NCI-H2227 (cell line): ENCODE measurements at regions not wholly inside any gene's neighbourhood (a gene's known extent, or its start where the extent isn't known, plus 50 kb on each side); places are given as distances from the start of the nearest gene placed in this dataset.

Source experiments
- DNase-seq: peaks from one replicate; lab custom pipeline; 2025; ENCODE audit not compliant: unreplicated experiment; lab: John Stamatoyannopoulos, UW

GRCh38 chr16:64312292-64312691 lies 809.6 kb downstream of the CDH11 start:
- DNase-seq, result no peak

- DNase-seq, result no peak
Observed at GRCh38 chr16:64311241-64311640, 810.6 kb downstream of the CDH11 start.

DNA sequence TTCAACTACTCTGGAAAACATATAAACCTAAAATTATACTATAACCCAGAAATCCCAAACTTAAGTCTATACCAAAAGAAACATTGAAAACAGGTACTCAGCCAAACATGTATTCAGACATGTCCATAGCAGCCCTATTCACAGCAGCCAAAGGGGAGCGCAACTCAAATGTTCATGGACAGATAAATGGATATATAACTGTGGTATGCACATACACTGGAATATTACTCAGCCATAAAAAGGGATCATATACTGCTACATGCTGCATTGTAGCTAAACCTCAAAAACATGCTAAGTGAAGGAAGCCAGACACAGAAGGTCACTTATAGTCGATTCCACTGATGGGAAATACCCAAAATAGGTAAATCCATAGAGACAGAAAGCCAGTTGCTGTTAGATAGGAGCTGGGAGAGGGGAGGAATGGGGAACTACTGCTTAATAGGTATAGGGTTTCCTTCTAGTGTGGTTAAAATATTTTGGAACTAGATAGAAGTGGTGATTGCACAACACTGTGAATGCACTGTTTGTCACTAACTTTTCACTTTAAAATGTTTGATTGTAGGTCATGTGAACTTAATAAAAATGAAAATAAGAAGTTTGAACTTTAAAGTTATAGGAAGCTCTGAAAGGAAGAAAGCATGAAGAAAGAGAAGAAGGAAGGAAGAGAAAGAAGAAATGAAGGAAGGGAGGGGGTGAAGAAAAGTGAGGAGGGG lies 812.3 kb downstream of the CDH11 start:
- DNase-seq, result no peak

GRCh38 chr16:64308721-64309120 lies 813.1 kb downstream of the CDH11 start:
- DNase-seq, result no peak

- no peak for DNase-seq
Observed at GRCh38 chr16:64307431-64307830, 814.4 kb downstream of the CDH11 start.

- no peak for DNase-seq
Observed at GRCh38 chr16:64305663-64306062, 816.2 kb downstream of the CDH11 start.

DNA sequence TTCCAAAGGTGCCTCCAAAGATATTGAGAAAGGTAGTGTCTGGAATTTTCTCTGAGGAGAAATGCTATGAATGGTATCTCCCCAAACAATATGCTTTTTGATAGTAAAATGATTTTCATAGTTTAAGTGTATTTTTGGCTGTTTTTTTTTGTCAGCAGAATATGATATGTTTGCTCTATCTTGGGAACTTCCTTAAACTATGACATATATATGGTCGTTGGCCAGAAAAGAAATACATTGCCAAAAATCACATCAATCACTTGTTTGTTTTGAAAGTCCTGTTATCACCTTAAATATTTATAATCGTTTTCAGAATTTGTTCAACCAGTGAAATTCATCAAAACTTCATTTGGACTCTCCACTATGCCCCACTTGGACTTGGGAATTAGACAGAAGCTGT lies 816.9 kb downstream of the CDH11 start:
- no peak for DNase-seq

DNA sequence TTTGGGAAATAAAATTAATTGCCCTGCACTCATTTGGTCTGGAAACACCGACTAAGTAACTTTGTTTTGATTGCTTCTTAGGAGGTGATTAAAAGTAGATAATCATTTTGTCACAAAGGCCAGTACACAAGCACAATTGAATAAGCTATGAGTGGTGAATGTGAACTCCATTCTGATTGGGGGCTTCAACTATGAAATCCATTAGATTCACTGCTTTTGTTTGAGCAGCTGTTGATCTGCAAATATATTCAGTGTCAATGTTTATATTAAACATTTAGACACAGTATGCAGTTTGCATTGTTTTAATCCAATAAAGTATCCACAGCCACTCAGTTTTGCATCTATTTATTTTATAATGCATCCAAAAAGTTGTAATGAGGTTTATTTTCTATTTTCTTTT lies 817.5 kb downstream of the CDH11 start:
- no peak for DNase-seq

GRCh38 chr16:64297863-64298600 lies 823.8 kb downstream of the CDH11 start:
- DNase-seq, result no peak

GRCh38 chr16:64295466-64295865 lies 826.4 kb downstream of the CDH11 start:
- DNase-seq, result no peak

- no peak for DNase-seq
Observed at GRCh38 chr16:64292953-64293352, 828.9 kb downstream of the CDH11 start.

DNA sequence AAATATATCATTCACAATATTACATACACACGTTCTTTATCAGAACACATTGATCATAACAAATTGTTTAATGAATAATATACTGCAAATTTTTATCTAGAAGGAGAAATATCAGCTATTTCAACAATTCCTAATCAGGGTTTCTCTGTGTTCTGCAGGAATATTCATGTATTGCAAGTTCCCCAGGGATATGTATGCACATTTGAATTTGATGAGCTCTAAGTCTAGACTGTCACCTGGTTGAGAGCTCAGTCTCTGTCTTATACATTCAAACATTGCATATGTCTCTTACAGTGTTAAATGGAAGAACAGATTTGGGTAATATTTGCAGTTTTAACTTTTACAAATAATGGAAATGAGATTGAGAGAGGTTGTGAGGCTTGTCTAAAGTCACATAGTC lies 829.7 kb downstream of the CDH11 start:
- no peak for DNase-seq

- DNase-seq, result no peak
Observed at GRCh38 chr16:64290461-64290860, 831.4 kb downstream of the CDH11 start.

- no peak for DNase-seq
Observed at GRCh38 chr16:64287655-64288528, 834.0 kb downstream of the CDH11 start.

DNA sequence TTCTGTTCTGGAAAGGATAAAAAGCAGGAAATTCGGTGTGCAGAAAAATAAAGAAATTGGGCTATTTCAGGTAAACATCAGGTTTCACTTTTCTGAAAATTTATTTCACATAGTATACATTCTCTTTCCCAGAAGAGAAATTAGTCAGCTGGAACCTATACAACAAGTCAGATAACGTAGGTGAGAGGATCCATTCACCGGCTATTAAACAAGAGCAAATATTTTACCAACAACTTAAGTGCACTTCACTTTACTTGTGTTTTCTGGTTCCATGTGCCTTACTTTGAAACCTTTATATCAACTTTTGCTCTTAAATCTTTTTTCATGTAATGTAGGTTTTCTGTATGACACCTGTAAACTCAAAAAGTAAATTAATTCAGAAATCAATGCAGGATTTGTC lies 839.7 kb downstream of the CDH11 start:
- DNase-seq, result no peak

GRCh38 chr16:64280317-64280716 lies 841.5 kb downstream of the CDH11 start:
- DNase-seq, result no peak

DNA sequence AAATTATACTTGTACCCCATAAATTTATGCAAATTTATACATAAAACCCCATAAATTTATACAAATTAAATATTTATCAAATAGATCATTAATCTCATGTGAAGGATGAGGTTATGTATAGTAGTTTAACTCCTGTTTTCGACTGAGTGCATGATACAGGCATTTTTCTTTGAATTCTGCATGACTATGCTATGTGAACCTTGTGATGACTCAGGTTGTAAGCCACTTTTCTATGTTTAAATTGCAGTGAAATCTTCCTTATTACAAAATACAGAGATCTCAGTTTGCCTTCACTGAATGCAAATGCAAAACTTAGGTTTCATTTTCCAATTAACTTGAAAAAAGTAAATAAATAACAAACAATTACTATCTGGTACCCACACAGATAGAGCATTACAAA lies 843.7 kb downstream of the CDH11 start:
- DNase-seq, result no peak

DNA sequence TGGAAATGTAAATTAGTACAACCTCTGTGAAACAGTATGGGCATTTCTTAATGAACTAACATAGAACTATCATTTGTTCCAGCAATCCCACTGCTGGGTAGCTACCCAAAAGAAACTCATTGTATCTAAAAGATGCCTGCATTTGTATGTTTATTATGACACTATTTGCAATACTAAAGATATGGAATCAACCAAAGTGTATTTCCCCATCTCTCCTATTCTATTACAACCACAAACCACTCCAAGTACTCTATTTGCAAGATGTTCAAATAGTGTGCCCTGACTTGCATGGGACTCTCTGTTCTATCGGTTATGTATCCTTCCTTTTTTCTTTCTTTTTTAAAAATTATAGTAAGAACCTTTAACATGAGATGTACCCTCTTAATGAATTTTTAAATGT lies 845.2 kb downstream of the CDH11 start:
- DNase-seq, result no peak

DNA sequence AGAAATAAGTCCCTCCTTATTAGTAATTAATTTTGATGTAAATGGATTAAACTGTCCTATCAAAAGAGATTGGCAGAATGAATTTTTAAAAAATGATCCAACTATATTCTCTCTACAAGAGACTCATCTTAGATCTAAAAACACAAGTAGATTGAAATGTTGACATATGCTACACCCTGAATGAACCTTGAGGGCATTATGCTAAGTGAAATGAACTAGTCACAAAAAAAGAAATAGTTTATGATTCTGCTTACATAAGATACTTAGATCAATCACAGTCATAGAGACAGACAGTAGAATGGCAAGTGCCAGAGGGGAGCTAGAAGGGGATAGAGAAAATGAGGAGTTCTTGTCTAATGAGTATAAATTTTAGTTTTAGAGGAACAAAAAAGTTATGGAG lies 849.8 kb downstream of the CDH11 start:
- DNase-seq, result no peak

DNA sequence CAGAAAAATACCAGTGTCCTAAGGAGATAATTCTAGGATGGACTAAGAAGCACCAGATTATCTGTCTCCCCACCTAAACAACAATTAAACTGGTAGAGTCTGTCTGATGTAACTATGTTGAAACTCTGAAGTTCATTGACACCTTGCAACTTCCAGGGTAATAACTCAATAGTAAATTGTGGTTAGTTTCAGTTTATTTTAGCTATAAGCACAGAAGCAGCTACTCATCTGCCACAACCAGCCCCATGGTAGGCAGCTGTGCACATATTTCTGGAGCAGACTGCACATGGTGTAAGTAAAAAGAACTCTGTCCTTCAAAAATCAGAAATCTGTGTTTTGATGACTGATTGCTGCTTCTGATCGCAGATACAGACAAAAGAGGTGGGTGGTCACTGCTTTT lies 852.1 kb downstream of the CDH11 start:
- DNase-seq, result no peak

GRCh38 chr16:64265756-64266155 lies 856.1 kb downstream of the CDH11 start:
- DNase-seq, result no peak
